ENCODE measurements at regions not wholly inside any gene's neighbourhood (a gene's known extent, or its start where the extent isn't known, plus 50 kb on each side); places are given as distances from the start of the nearest gene placed in this dataset.

DNA sequence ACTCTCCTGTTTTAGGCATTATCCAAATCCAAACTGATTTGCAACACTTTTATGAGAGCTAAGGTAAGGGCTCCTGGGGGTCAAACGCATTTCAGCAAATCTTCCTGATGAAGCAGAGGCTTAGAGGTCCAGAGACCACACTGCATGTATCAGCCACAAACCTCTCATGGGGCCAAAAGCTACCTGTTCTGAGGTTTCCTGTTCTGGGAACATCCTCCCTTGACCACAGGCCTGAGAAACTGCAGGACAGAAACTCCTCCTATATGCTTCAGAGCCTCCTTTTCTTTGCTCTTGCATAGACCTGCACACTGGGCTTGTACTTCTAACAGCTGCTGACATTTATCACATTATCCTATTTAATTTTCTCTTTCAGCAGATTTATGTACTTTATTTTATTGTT is 92.6 kb downstream of the OR2K2 start:
- TF ChIP-seq, protein P1, sequence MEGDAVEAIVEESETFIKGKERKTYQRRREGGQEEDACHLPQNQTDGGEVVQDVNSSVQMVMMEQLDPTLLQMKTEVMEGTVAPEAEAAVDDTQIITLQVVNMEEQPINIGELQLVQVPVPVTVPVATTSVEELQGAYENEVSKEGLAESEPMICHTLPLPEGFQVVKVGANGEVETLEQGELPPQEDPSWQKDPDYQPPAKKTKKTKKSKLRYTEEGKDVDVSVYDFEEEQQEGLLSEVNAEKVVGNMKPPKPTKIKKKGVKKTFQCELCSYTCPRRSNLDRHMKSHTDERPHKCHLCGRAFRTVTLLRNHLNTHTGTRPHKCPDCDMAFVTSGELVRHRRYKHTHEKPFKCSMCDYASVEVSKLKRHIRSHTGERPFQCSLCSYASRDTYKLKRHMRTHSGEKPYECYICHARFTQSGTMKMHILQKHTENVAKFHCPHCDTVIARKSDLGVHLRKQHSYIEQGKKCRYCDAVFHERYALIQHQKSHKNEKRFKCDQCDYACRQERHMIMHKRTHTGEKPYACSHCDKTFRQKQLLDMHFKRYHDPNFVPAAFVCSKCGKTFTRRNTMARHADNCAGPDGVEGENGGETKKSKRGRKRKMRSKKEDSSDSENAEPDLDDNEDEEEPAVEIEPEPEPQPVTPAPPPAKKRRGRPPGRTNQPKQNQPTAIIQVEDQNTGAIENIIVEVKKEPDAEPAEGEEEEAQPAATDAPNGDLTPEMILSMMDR (conservative IDR thresholded peaks at IDR 0.05): no peak
- Mint-ChIP-seq H3K27me3 (no peaks in the 10 kb centered on the region), H3K4me1 (ENCODE audit: unreplicated experiment) (peaks cover 4% of the 10 kb centered on the region), H3K4me3 (no peak overlapping the region), H3K36me3 (no peaks in the 10 kb centered on the region), H3K27ac (no peak overlapping the region), H3K9me3 (no peaks in the 10 kb centered on the region)
- DNase-seq (ENCODE audit: extremely low spot score, unreplicated experiment): no peak

DNA sequence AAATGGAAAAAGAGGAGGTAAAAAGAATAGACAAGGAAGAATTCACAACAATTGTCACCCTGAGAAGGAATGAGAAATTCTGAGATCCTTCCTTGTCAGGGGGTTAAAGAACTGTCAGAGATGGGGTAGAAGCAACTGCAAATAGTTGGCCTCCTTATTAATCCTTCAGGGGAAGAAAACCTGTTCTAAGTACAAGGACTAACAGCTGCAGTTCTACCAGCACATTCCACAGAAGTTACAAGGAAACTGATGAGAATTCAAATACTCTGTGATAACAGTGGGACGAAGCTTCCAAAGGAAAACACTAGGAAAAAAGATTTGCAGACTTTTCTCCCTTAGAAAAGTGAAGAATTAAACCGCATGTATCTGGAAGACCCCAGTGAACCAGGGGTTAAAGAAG is 93.7 kb downstream of the OR2K2 start:
- H3K27me3 Mint-ChIP-seq: no peaks in the 10 kb centered on the region
- H3K27ac Mint-ChIP-seq: no peak overlapping the region
- DNase-seq (ENCODE audit: extremely low spot score, unreplicated experiment): no peak
- no peaks in the 10 kb centered on the region for H3K9me3 Mint-ChIP-seq
- H3K4me3 Mint-ChIP-seq: no peak overlapping the region
- H3K36me3 Mint-ChIP-seq: no peaks in the 10 kb centered on the region
- TF ChIP-seq, protein P1 (conservative IDR thresholded peaks at IDR 0.05): no peak
- H3K4me1 Mint-ChIP-seq (ENCODE audit: unreplicated experiment): peaks cover 4% of the 10 kb centered on the region

DNA sequence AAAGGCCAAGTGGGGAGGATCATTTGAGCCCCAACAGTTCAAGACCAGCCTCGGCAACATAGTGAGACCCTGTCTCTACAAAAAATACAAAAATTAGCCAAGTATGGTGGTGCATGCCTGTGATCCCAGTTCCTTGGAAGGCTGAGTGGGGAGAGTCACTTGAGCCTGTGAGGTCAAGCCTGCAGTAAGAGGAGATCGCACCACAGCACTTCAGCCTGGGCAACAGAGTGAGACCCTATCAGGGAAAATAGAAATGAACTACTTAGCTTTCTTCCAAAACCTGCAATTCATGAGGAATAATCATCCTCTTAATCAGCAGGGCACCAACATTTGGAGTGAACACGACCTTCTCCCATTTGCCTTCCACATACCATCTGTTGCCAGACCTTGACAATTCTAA is 96.1 kb downstream of the OR2K2 start:
- no peak for DNase-seq (ENCODE audit: extremely low spot score, unreplicated experiment)
- no peaks in the 10 kb centered on the region for H3K36me3 Mint-ChIP-seq
- no peak overlapping the region for H3K27ac Mint-ChIP-seq
- H3K27me3 Mint-ChIP-seq: no peaks in the 10 kb centered on the region
- H3K9me3 Mint-ChIP-seq: no peaks in the 10 kb centered on the region
- TF ChIP-seq, protein P1 (conservative IDR thresholded peaks at IDR 0.05): no peak
- H3K4me1 Mint-ChIP-seq (ENCODE audit: unreplicated experiment): peaks cover 4% of the 10 kb centered on the region
- no peak overlapping the region for H3K4me3 Mint-ChIP-seq

DNA sequence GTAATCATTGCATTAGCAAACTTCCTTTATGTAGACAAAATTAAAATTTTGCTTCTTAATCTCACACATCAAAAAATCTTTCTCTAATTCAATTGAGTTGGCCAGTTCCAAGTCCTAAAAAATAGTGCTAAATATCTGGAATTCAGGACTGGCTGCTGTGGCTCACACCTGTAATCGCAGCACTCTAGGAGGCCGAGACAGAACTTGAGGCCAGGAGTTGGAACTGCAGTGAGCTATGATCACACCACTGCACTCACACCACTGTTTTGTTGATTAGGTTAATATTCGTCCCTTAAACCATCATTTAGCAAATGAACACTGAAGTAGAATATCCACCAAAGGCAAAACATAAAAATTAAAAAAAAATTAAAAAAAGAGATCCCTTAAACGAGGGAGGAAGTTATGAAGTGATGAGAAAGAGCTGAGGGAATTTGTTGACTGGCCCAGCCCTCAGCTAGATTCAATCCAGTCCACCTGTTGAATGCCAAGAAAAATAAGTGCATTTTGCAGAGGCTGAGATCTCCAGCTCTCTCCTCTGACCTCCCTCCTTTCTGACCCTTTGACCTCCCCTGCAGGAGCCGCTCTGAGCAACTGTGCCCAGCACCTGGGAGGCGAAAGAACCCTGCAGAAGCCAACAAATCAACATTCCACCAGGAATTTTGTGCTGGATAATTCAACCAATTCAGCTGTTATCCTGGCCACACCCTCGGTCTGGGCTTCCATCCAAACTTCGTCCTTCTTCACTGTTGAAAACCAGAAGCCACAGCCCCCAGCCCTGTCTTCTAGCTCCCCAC is 96.8 kb downstream of the OR2K2 start:
- TF ChIP-seq, protein P1 (conservative IDR thresholded peaks at IDR 0.05): no peak
- no peaks in the 10 kb centered on the region for H3K27me3 Mint-ChIP-seq
- no peaks in the 10 kb centered on the region for H3K9me3 Mint-ChIP-seq
- H3K27ac Mint-ChIP-seq: no peak overlapping the region
- DNase-seq (ENCODE audit: extremely low spot score, unreplicated experiment): no peak
- H3K36me3 Mint-ChIP-seq: no peaks in the 10 kb centered on the region
- peaks cover 4% of the 10 kb centered on the region for H3K4me1 Mint-ChIP-seq (ENCODE audit: unreplicated experiment)
- no peak overlapping the region for H3K4me3 Mint-ChIP-seq

DNA sequence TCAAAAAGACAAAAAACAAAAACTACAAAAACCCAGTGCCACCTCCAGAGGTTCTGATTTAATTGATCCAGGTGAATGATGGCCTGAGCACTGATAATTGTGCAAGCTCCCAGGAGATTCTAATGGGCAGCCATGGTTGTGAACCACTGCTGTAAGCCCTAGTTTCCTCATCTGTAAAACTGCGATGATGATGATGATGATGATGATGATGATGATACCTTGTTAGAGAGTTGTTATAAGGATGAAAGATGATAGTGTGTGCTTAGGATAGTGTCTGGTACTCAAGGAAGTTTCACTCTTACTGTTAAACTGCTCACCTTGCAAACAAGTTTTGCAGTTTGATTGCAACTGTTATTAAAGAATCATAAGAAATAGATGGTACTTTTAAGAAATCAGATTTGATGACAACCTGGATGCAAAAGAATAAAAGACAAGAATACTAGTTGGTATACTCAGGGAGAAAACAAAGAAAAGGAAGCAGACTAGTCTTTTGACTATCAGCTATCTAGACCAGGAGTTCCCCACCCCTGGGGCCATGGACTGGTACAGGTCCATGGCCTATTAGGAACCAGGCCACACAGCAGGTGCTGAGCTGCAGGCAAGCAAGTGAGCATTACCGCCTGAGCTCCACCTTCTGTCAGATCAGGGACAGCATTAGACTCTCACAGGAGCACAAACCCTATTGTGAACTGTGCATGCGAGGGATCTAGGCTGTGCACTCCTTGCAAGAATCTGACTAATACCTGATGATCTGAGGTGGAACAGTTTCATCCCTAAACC is 98.0 kb downstream of the OR2K2 start:
- TF ChIP-seq, protein P1 (conservative IDR thresholded peaks at IDR 0.05): no peak
- no peak overlapping the region for H3K4me3 Mint-ChIP-seq
- H3K27ac Mint-ChIP-seq: no peak overlapping the region
- H3K36me3 Mint-ChIP-seq: no peaks in the 10 kb centered on the region
- no peaks in the 10 kb centered on the region for H3K9me3 Mint-ChIP-seq
- no peaks in the 10 kb centered on the region for H3K27me3 Mint-ChIP-seq
- peaks cover 4% of the 10 kb centered on the region for H3K4me1 Mint-ChIP-seq (ENCODE audit: unreplicated experiment)
- DNase-seq (ENCODE audit: extremely low spot score, unreplicated experiment): no peak
